Neural progenitor cell (in vitro differentiated cells): ENCODE measurements at regions not wholly inside any gene's neighbourhood (a gene's known extent, or its start where the extent isn't known, plus 50 kb on each side); places are given as distances from the start of the nearest gene placed in this dataset.
A peak's percentile ranks its signal among the peaks of the same experiment; 100 is the strongest.

Experiments
- DNase-seq: peaks from one replicate; pipeline ENCODE4 v3.0.0-alpha.2; 2016; ENCODE audit warnings: low spot score
- H2AFZ ChIP-seq: fragments of 200-600 bp; sonication (generic); replicated peaks from 2 replicates; pipeline ENCODE4 v1.6.1; 2016; ENCODE audit warnings: antibody characterized with exemption
- H3F3A ChIP-seq: fragments of 200-600 bp; sonication (generic); 2 replicates; pipeline ENCODE4 v1.6.1; 2016; ENCODE audit warnings: antibody characterized with exemption, low read depth
- H3K27ac ChIP-seq: fragments of 200-600 bp; sonication (generic); 2 replicates; pipeline ENCODE4 v1.5.1; 2016; ENCODE audit warnings: mild to moderate bottlenecking
- H3K27me3 ChIP-seq: fragments of 200-600 bp; sonication (generic); 2 replicates; pipeline ENCODE4 v1.6.1; 2016; ENCODE audit warnings: mild to moderate bottlenecking, moderate library complexity
- H3K36me3 ChIP-seq: fragments of 200-600 bp; sonication (generic); 2 replicates; pipeline ENCODE4 v1.5.1; 2016
- H3K4me1 ChIP-seq: fragments of 200-600 bp; sonication (generic); 2 replicates; pipeline ENCODE4 v1.6.1; 2016; ENCODE audit warnings: mixed run types
- H3K4me2 ChIP-seq: fragments of 200-600 bp; sonication (generic); 2 replicates; pipeline ENCODE4 v1.6.1; 2016
- H3K4me3 ChIP-seq: fragments of 200-600 bp; sonication (generic); 2 replicates; pipeline ENCODE4 v1.5.1; 2016
- H3K79me2 ChIP-seq: fragments of 200-600 bp; sonication (generic); 2 replicates; pipeline ENCODE4 v1.6.1; 2016; ENCODE audit warnings: low read depth
- H3K9ac ChIP-seq: fragments of 200-600 bp; sonication (generic); 2 replicates; pipeline ENCODE4 v1.6.1; 2016
- H3K9me3 ChIP-seq: fragments of 200-600 bp; sonication (generic); 2 replicates; pipeline ENCODE4 v1.5.1; 2016; ENCODE audit warnings: low read depth
- H4K20me1 ChIP-seq: fragments of 200-600 bp; sonication (generic); 2 replicates; pipeline ENCODE4 v1.6.1; 2016; ENCODE audit warnings: low read depth
- H3K27ac Mint-ChIP-seq: 3 replicates; pipeline ENCODE4 v1.8.0; 2021; ENCODE audit warnings: mixed read lengths
- H3K27me3 Mint-ChIP-seq: 2 replicates; pipeline ENCODE4 v1.8.0; 2022; ENCODE audit warnings: low read depth, mild to moderate bottlenecking, inconsistent platforms, moderate library complexity, mixed read lengths; ENCODE audit not compliant: insufficient read depth
- H3K36me3 Mint-ChIP-seq: 3 replicates; pipeline ENCODE4 v1.8.0; 2021; ENCODE audit warnings: mixed read lengths
- H3K4me1 Mint-ChIP-seq: 3 replicates; pipeline ENCODE4 v1.8.0; 2021; ENCODE audit warnings: mixed read lengths
- H3K4me3 Mint-ChIP-seq: 3 replicates; pipeline ENCODE4 v1.8.0; 2021; ENCODE audit warnings: mild to moderate bottlenecking, moderate library complexity, mixed read lengths
- H3K9me3 Mint-ChIP-seq: 3 replicates; pipeline ENCODE4 v1.8.0; 2020; ENCODE audit warnings: mixed read lengths
- EZH2 ChIP-seq: fragments of 200-600 bp; sonication (generic); IDR thresholded peaks from 2 replicates; pipeline ENCODE4 v1.6.1; 2017; ENCODE audit warnings: antibody characterized with exemption, mild to moderate bottlenecking, moderate library complexity
- EZH2phosphoT487 ChIP-seq: fragments of 200-600 bp; sonication (generic); IDR thresholded peaks from 2 replicates; pipeline ENCODE4 v1.6.1; 2017; ENCODE audit warnings: antibody characterized with exemption
- TF ChIP-seq, protein P1 (sequence below): fragments of 200-600 bp; sonication (generic); IDR thresholded peaks from 2 replicates; pipeline ENCODE4 v1.5.1; 2017; ENCODE audit warnings: antibody characterized with exemption, mild to moderate bottlenecking

DNA sequence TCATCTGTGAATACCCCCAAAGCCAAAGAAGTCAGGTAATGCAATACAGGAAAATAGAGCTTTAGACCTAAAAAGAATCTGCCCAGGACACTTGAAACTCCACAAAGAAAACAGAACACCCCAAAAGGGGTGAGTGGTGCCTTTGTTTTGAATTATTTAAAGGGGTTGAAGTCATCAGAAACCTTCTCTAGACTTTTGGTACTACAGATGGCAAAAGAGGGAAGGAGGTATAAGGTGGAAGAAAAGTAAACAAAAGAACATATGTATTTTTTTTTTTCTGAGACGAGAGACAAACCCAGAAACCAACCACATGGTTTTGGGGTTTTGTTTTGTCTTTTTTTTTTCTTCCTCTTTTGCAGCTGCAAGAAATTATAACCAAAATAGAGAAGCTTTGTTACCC, 1477.8 kb downstream of the C4orf33 start:
- Histone ChIP-seq H3K27ac (no peak overlapping the region), H3K9me3 (peaks cover 6% of the 10 kb centered on the region), H4K20me1 (no peaks in the 10 kb centered on the region), H2AFZ (no peak overlapping the region), H3F3A (no peaks in the 10 kb centered on the region), H3K4me3 (no peak overlapping the region), H3K4me1 (peaks cover 9% of the 10 kb centered on the region), H3K79me2 (no peaks in the 10 kb centered on the region), H3K36me3 (peaks cover 9% of the 10 kb centered on the region), H3K27me3 (no peaks in the 10 kb centered on the region), H3K9ac (no peak overlapping the region), H3K4me2 (no peak overlapping the region)
- Mint-ChIP-seq H3K4me1 (peaks cover 25% of the 10 kb centered on the region), H3K27ac (no peak overlapping the region), H3K9me3 (peaks cover 24% of the 10 kb centered on the region), H3K36me3 (no peaks in the 10 kb centered on the region), H3K4me3 (no peak overlapping the region), H3K27me3 (peaks cover 14% of the 10 kb centered on the region)
- TF ChIP-seq, protein P1, sequence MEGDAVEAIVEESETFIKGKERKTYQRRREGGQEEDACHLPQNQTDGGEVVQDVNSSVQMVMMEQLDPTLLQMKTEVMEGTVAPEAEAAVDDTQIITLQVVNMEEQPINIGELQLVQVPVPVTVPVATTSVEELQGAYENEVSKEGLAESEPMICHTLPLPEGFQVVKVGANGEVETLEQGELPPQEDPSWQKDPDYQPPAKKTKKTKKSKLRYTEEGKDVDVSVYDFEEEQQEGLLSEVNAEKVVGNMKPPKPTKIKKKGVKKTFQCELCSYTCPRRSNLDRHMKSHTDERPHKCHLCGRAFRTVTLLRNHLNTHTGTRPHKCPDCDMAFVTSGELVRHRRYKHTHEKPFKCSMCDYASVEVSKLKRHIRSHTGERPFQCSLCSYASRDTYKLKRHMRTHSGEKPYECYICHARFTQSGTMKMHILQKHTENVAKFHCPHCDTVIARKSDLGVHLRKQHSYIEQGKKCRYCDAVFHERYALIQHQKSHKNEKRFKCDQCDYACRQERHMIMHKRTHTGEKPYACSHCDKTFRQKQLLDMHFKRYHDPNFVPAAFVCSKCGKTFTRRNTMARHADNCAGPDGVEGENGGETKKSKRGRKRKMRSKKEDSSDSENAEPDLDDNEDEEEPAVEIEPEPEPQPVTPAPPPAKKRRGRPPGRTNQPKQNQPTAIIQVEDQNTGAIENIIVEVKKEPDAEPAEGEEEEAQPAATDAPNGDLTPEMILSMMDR = no peak
- no peak for DNase-seq

DNA sequence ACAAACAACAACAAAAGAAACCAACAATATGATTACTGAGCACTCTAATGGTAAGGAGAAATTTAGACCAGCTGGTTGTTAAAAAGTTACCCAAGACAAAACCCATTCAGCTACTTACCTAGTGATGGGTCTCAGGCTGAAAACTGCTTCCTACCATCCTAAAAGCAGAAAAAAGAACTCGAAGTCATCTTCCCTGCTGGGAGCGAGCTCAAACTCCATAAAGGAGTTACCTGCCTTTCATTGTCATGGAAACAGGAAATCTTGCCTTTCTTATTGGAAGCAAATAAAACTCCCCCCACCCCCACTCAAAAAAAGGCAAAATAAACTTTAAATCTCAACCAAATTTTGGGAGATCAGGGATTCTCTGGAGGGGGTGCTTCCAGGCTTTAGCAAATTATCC, 1478.3 kb downstream of the C4orf33 start:
- H3K27me3 ChIP-seq = no peaks in the 10 kb centered on the region
- H3F3A ChIP-seq = no peaks in the 10 kb centered on the region
- H3K4me1 Mint-ChIP-seq = peaks cover 25% of the 10 kb centered on the region
- no peak overlapping the region for H3K4me3 Mint-ChIP-seq
- peaks cover 9% of the 10 kb centered on the region for H3K36me3 ChIP-seq
- peaks cover 15% of the 10 kb centered on the region for H3K27me3 Mint-ChIP-seq
- no peak for DNase-seq
- no peak overlapping the region for H3K4me3 ChIP-seq
- no peak overlapping the region for H3K4me2 ChIP-seq
- H4K20me1 ChIP-seq = no peaks in the 10 kb centered on the region
- peaks cover 2% of the 10 kb centered on the region for H3K9me3 ChIP-seq
- H3K9ac ChIP-seq = no peak overlapping the region
- H3K4me1 ChIP-seq = peaks cover 9% of the 10 kb centered on the region
- H3K36me3 Mint-ChIP-seq = no peaks in the 10 kb centered on the region
- peaks cover 21% of the 10 kb centered on the region for H3K9me3 Mint-ChIP-seq
- H2AFZ ChIP-seq = peak overlapping the region; percentile 28
- H3K27ac Mint-ChIP-seq = no peak overlapping the region
- no peak overlapping the region for H3K27ac ChIP-seq
- TF ChIP-seq, protein P1 = no peak
- TF ChIP-seq EZH2 (no peak), EZH2phosphoT487 (no peak)
- H3K79me2 ChIP-seq = no peaks in the 10 kb centered on the region

DNA sequence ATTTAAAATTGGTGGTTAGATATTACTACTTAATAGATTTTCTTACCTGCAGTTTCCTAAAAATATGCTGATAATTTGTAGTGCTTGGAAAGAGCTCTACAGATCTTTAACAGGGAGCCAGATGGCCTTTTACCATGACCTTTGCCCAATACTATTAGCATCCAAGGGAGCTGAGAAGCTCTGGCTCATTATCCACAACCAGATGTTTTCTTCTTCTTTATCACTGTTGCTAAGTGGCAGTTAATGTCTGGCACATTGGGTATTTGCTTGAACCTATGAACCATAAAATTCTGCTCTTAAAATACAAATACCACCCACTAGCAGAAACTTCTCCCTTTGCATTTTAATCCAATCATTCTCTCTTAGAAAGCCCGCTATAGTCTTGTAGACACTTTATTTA, 1480.3 kb downstream of the C4orf33 start:
- Mint-ChIP-seq H3K36me3 (no peaks in the 10 kb centered on the region), H3K9me3 (peaks cover 13% of the 10 kb centered on the region), H3K27me3 (peaks cover 21% of the 10 kb centered on the region), H3K27ac (peak overlapping the region; percentile 35), H3K4me3 (no peak overlapping the region), H3K4me1 (peaks cover 25% of the 10 kb centered on the region)
- no peak for TF ChIP-seq EZH2phosphoT487
- TF ChIP-seq EZH2 = no peak
- TF ChIP-seq, protein P1 = no peak
- Histone ChIP-seq H3F3A (no peaks in the 10 kb centered on the region), H3K79me2 (no peaks in the 10 kb centered on the region), H3K9me3 (no peaks in the 10 kb centered on the region), H2AFZ (no peak overlapping the region), H3K4me3 (no peak overlapping the region), H3K4me1 (peaks cover 9% of the 10 kb centered on the region), H3K9ac (no peak overlapping the region), H3K27ac (no peak overlapping the region), H3K27me3 (no peaks in the 10 kb centered on the region), H3K4me2 (no peak overlapping the region), H4K20me1 (no peaks in the 10 kb centered on the region), H3K36me3 (peaks cover 9% of the 10 kb centered on the region)
- peak; percentile 8 for DNase-seq

DNA sequence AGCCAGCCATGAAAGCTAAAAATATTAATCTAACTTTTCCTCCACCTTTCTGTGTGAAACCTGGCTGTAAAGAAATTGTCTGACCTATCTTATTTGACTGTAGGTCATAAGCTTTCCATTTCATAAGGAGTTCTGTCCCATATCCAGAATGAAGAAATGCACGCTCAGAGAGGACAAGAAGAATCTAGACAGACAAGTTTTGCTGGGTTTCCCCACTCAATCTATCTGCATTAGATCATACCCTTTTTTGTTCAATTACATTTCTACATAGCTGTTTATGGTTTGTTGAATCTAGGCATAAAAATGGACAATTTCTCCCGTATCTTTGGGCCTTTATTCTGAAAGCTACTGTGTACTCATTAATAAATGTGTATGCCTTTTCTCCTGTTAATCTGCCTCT, 1495.1 kb downstream of the C4orf33 start:
- H3K36me3 ChIP-seq = no peaks in the 10 kb centered on the region
- no peaks in the 10 kb centered on the region for H3K27me3 ChIP-seq
- Mint-ChIP-seq H3K9me3 (peaks cover 10% of the 10 kb centered on the region), H3K4me3 (no peak overlapping the region), H3K4me1 (no peaks in the 10 kb centered on the region), H3K27ac (no peak overlapping the region), H3K27me3 (peaks cover 3% of the 10 kb centered on the region), H3K36me3 (peaks cover 2% of the 10 kb centered on the region)
- H3K79me2 ChIP-seq = no peaks in the 10 kb centered on the region
- no peak overlapping the region for H2AFZ ChIP-seq
- H4K20me1 ChIP-seq = no peaks in the 10 kb centered on the region
- TF ChIP-seq EZH2 = no peak
- TF ChIP-seq EZH2phosphoT487 = no peak
- TF ChIP-seq, protein P1 = no peak
- H3K4me1 ChIP-seq = no peaks in the 10 kb centered on the region
- no peak overlapping the region for H3K27ac ChIP-seq
- no peak overlapping the region for H3K4me3 ChIP-seq
- no peaks in the 10 kb centered on the region for H3K9me3 ChIP-seq
- DNase-seq = no peak
- H3K4me2 ChIP-seq = no peak overlapping the region
- H3F3A ChIP-seq = no peaks in the 10 kb centered on the region
- no peak overlapping the region for H3K9ac ChIP-seq
